Lower leg skin (tissue), 4 donors: ENCODE measurements at regions not wholly inside any gene's neighbourhood (a gene's known extent, or its start where the extent isn't known, plus 50 kb on each side); places are given as distances from the start of the nearest gene placed in this dataset.

Source experiments
- DNase-seq, 2 donors: peaks; one replicate each; pipeline ENCODE4 v3.0.0-alpha.2; 2019; ENCODE audit warnings: low spot score in 2 of 2
- H3K4me3 ChIP-seq: fragments of 200-600 bp; sonication (generic); 2 replicates; pipeline ENCODE4 v1.5.1; 2017; ENCODE audit warnings: mild to moderate bottlenecking, low read depth; ENCODE audit not compliant: poor library complexity, severe bottlenecking
- CTCF ChIP-seq, 3 donors: fragments of 450-650 bp; IDR thresholded peaks; one replicate each; pipeline ENCODE4 v1.5.1; 2016; ENCODE audit warnings: antibody characterized with exemption in 3 of 3, mild to moderate bottlenecking in 3 of 3, moderate library complexity in 2 of 3
- POLR2A ChIP-seq, 2 donors: fragments of 450-650 bp; IDR thresholded peaks; one replicate each; pipeline ENCODE4 v1.6.1; 2016 to 2017; ENCODE audit warnings: antibody characterized with exemption in 2 of 2, mild to moderate bottlenecking in 1 of 2, moderate library complexity in 1 of 2
- WGBS, 2 donors: methylation state at CpG; one replicate each; pipeline ENCODE4 v1.1.5; 2018; 5-methylcytosine and 5-hydroxymethylcytosine counted together
- intact Hi-C: fragments of 100-400 bp; cut with DNase I; formaldehyde crosslinking; loops from one replicate; pipeline ENCODE4 v1.15.0; 2023; ENCODE audit warnings: low total_unique reads

GRCh38 chr9:94472806-94473360 lies 82.0 kb upstream of the PCAT7 start:
- 74 to 77% methylated on average over 4 of the region's 4 CpGs for WGBS, 2 donors
- no peak for DNase-seq
- TF ChIP-seq CTCF (IDR thresholded peaks at IDR 0.05) (no peak), POLR2A (IDR thresholded peaks at IDR 0.05) (no peak)

GRCh38 chr9:94478755-94479730 lies 75.8 kb upstream of the PCAT7 start:
- intact Hi-C loops = no loop called here
- WGBS, 2 donors = 94 to 95% methylated on average over 25 to 27 of the region's 29 CpGs
- TF ChIP-seq CTCF (IDR thresholded peaks at IDR 0.05) (no peak), POLR2A (IDR thresholded peaks at IDR 0.05) (no peak)
- no peak overlapping the region for H3K4me3 ChIP-seq
- DNase-seq = no peak

More at GRCh38 chr9:94472806-94473360, 82.0 kb upstream of the PCAT7 start:
- intact Hi-C loops = no loop called here
- H3K4me3 ChIP-seq = no peak overlapping the region

GRCh38 chr9:94479757-94480156 lies 75.1 kb upstream of the PCAT7 start:
- 79 to 85% methylated on average over 6 to 9 of the region's 9 CpGs for WGBS, 2 donors
- intact Hi-C loops = no loop called here
- no peak overlapping the region for H3K4me3 ChIP-seq
- TF ChIP-seq POLR2A (IDR thresholded peaks at IDR 0.05) = no peak
- TF ChIP-seq CTCF (IDR thresholded peaks at IDR 0.05) = no peak
- DNase-seq = no peak

- no peak for DNase-seq
- intact Hi-C loops = no loop called here
- H3K4me3 ChIP-seq = no peak overlapping the region
- 91 to 94% methylated on average over 7 to 11 of the region's 11 CpGs for WGBS, 2 donors
- no peak for TF ChIP-seq POLR2A (IDR thresholded peaks at IDR 0.05)
- TF ChIP-seq CTCF (IDR thresholded peaks at IDR 0.05) = no peak
These were observed 74.7 kb upstream of the PCAT7 start for GRCh38 chr9:94480205-94480604.

- DNase-seq = no peak
- TF ChIP-seq CTCF (IDR thresholded peaks at IDR 0.05) (no peak), POLR2A (IDR thresholded peaks at IDR 0.05) (no peak)
- no peak overlapping the region for H3K4me3 ChIP-seq
- 73 to 87% methylated on average over 4 of the region's 4 CpGs for WGBS, 2 donors
- intact Hi-C loops = no loop called here
These were observed 72.8 kb upstream of the PCAT7 start for GRCh38 chr9:94482110-94482509.
